GM19351 (cell line): ENCODE measurements at regions not wholly inside any gene's neighbourhood (a gene's known extent, or its start where the extent isn't known, plus 50 kb on each side); places are given as distances from the start of the nearest gene placed in this dataset.
"Not testable (repeated sequence)": the region's sequence is repeated elsewhere in the genome, so short reads cannot be mapped to it uniquely, and the experiment has no call there.

Experiments
- ATAC-seq: cut with Tn5 transposase; IDR thresholded peaks from one replicate; pipeline ENCODE4 v1.9.1; 2021; ENCODE audit warnings: mild to moderate bottlenecking, moderate library complexity; ENCODE audit not compliant: unreplicated experiment

- peak; percentile 47 for ATAC-seq
Measured at GRCh38 chr9:39463696-39464095, 108.2 kb downstream of the SPATA31A1 start.

- peak; percentile 96 for ATAC-seq
Measured at GRCh38 chr9:39464122-39464777, 108.8 kb downstream of the SPATA31A1 start.

- peak; percentile 100 for ATAC-seq
Measured at GRCh38 chr9:39474499-39474898, 119.0 kb downstream of the SPATA31A1 start.

- ATAC-seq: not testable (repeated sequence)
Measured at GRCh38 chr9:39483073-39483472, 127.6 kb downstream of the SPATA31A1 start.

GRCh38 chr9:39483880-39484279, 128.4 kb downstream of the SPATA31A1 start:
- peak; percentile 39 for ATAC-seq

GRCh38 chr9:39484292-39484691, 128.8 kb downstream of the SPATA31A1 start:
- peak; percentile 91 for ATAC-seq

GRCh38 chr9:39487477-39487876, 132.0 kb downstream of the SPATA31A1 start:
- not testable (repeated sequence) for ATAC-seq

GRCh38 chr9:39496248-39496647, 140.8 kb downstream of the SPATA31A1 start:
- not testable (repeated sequence) for ATAC-seq

- not testable (repeated sequence) for ATAC-seq
Measured at GRCh38 chr9:39503178-39503577, 147.7 kb downstream of the SPATA31A1 start.

GRCh38 chr9:39527387-39528029, 172.0 kb downstream of the SPATA31A1 start:
- not testable (repeated sequence) for ATAC-seq

- not testable (repeated sequence) for ATAC-seq
Measured at GRCh38 chr9:39532597-39532996, 177.1 kb downstream of the SPATA31A1 start.

- not testable (repeated sequence) for ATAC-seq
Measured at GRCh38 chr9:39533001-39533762, 177.7 kb downstream of the SPATA31A1 start.

- not testable (repeated sequence) for ATAC-seq
Measured at GRCh38 chr9:39533763-39534548, 178.5 kb downstream of the SPATA31A1 start.

- ATAC-seq: not testable (repeated sequence)
Measured at GRCh38 chr9:39534897-39535296, 179.4 kb downstream of the SPATA31A1 start.

GRCh38 chr9:39542157-39542556, 186.7 kb downstream of the SPATA31A1 start:
- ATAC-seq: not testable (repeated sequence)

GRCh38 chr9:39545079-39545478, 189.6 kb downstream of the SPATA31A1 start:
- not testable (repeated sequence) for ATAC-seq

- ATAC-seq: not testable (repeated sequence)
Measured at GRCh38 chr9:39550573-39550972, 195.1 kb downstream of the SPATA31A1 start.

GRCh38 chr9:39551544-39551943, 196.1 kb downstream of the SPATA31A1 start:
- ATAC-seq: not testable (repeated sequence)

- not testable (repeated sequence) for ATAC-seq
Measured at GRCh38 chr9:39552242-39552881, 196.9 kb downstream of the SPATA31A1 start.

- not testable (repeated sequence) for ATAC-seq
Measured at GRCh38 chr9:39554352-39554751, 198.9 kb downstream of the SPATA31A1 start.
